WTC11 (cell line): ENCODE measurements at regions not wholly inside any gene's neighbourhood (a gene's known extent, or its start where the extent isn't known, plus 50 kb on each side); places are given as distances from the start of the nearest gene placed in this dataset.

Experiments
- TCF7 ChIP-seq: sonication (generic); formaldehyde crosslinking; IDR thresholded peaks from 2 replicates; pipeline ENCODE4 v1.8.0; 2022; ENCODE audit warnings: mild to moderate bottlenecking, low read depth, missing genetic modification reagents, moderate library complexity
- ZNF281 ChIP-seq: sonication (generic); formaldehyde crosslinking; IDR thresholded peaks from 2 replicates; pipeline ENCODE4 v1.8.0; 2023; ENCODE audit warnings: mild to moderate bottlenecking, missing genetic modification reagents
- TF ChIP-seq, protein P1 (sequence below): fragments of 200-600 bp; IDR thresholded peaks from 2 replicates; pipeline ENCODE4 v1.8.0; 2022; ENCODE audit warnings: antibody characterized with exemption
- TF ChIP-seq, protein P2 (sequence below): fragments of 250-450 bp; sonication (Bioruptor Pico); IDR thresholded peaks from 2 replicates; pipeline ENCODE4 v1.9.0; 2021; ENCODE audit warnings: moderate library complexity, mild to moderate bottlenecking, inconsistent platforms, borderline replicate concordance

DNA sequence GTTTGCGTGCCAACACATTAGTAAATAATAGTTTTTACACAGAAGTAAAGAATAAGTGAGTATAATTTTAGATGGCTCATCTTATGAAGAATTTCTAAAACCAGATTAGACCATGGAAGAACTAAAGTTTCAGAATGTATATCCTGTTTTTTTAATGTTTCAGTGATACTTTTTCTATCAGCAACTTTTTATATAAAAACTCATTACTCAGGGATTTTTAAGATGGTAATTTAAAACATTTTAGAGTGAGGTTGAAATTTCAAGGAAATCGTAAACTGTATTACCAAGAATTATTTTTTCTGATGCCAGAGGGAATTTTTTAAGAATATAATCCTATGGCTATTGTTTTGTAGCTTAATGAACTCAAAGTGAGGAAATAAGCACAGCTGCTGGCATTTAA, 128.5 kb upstream of the FANCL start:
- no peak for TF ChIP-seq ZNF281
- TF ChIP-seq, protein P1, sequence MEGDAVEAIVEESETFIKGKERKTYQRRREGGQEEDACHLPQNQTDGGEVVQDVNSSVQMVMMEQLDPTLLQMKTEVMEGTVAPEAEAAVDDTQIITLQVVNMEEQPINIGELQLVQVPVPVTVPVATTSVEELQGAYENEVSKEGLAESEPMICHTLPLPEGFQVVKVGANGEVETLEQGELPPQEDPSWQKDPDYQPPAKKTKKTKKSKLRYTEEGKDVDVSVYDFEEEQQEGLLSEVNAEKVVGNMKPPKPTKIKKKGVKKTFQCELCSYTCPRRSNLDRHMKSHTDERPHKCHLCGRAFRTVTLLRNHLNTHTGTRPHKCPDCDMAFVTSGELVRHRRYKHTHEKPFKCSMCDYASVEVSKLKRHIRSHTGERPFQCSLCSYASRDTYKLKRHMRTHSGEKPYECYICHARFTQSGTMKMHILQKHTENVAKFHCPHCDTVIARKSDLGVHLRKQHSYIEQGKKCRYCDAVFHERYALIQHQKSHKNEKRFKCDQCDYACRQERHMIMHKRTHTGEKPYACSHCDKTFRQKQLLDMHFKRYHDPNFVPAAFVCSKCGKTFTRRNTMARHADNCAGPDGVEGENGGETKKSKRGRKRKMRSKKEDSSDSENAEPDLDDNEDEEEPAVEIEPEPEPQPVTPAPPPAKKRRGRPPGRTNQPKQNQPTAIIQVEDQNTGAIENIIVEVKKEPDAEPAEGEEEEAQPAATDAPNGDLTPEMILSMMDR: no peak
- TF ChIP-seq TCF7 (CRISPR knock-in tag): no peak
- TF ChIP-seq, protein P2, sequence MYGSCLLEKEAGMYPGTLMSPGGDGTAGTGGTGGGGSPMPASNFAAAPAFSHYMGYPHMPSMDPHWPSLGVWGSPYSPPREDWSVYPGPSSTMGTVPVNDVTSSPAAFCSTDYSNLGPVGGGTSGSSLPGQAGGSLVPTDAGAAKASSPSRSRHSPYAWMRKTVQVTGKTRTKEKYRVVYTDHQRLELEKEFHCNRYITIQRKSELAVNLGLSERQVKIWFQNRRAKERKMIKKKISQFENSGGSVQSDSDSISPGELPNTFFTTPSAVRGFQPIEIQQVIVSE (CRISPR knock-in tag): no peak
